Keratinocyte (primary cell): ENCODE measurements at regions not wholly inside any gene's neighbourhood (a gene's known extent, or its start where the extent isn't known, plus 50 kb on each side); places are given as distances from the start of the nearest gene placed in this dataset.

Experiments
- CTCF ChIP-seq, 3 experiments: IDR thresholded peaks in 1 of 3; conservative IDR thresholded peaks in 1 of 3; optimal IDR thresholded peaks in 1 of 3; 2 replicates in 2 of 3; 3 replicates in 1 of 3; pipeline versions ENCODE3 to v1.5.1; 2011; ENCODE audit warnings: low read length in 3 of 3, mild to moderate bottlenecking in 3 of 3, moderate library complexity in 2 of 3, control low read depth in 1 of 3, inconsistent platforms in 1 of 3; ENCODE audit not compliant: insufficient read depth in 2 of 3; ENCODE audit errors: extremely low read depth in 1 of 3
- EZH2 ChIP-seq: IDR thresholded peaks from one replicate; pipeline ENCODE4 v1.6.1; 2012; ENCODE audit warnings: inconsistent platforms, mild to moderate bottlenecking, low read length, moderate library complexity

GRCh38 chr1:99551812-99552614 is 93.9 kb upstream of the PALMD start:
- TF ChIP-seq CTCF (optimal IDR thresholded peaks at IDR 0.05 in 1 of 3, IDR thresholded peaks at IDR 0.05 in 1 of 3, conservative IDR thresholded peaks at IDR 0.05 in 1 of 3; ENCODE audit: extremely low read depth in 1 of 3, insufficient read depth in 2 of 3, low read length in 3 of 3) = no peak
- TF ChIP-seq EZH2 = no peak
